Panc1 (cell line): ENCODE measurements at regions not wholly inside any gene's neighbourhood (a gene's known extent, or its start where the extent isn't known, plus 50 kb on each side); places are given as distances from the start of the nearest gene placed in this dataset.

ENCODE experiments used
- ATAC-seq: fragments of 200-7000 bp; cut with Tn5 transposase; 2 replicates; pipeline ENCODE4 v1.9.1; 2020; ENCODE audit warnings: mild to moderate bottlenecking, moderate library complexity
- BruUV-seq: library from RNA; stranded (reverse); fragments of 400-500 nt; replicated peaks from 2 replicates; lab custom pipeline; 2021; lab: Mats Ljungman, UMichigan
- CTCF ChIA-PET: fragments of 300-600 bp; sonication (Branson Sonifier 250); formaldehyde crosslinking; loops from one replicate; lab custom pipeline; 2022; ENCODE audit warnings: antibody characterized with exemption; lab: Charles Lee
- POLR2A ChIA-PET: fragments of 300-600 bp; sonication (Branson Sonifier 250); formaldehyde crosslinking; loops from one replicate; lab custom pipeline; 2022; ENCODE audit warnings: antibody characterized with exemption; lab: Charles Lee
- DNase-seq: peaks from one replicate; pipeline ENCODE4 v3.0.0-alpha.2; 2010; ENCODE audit warnings: low read depth, low spot score
- H3K27ac ChIP-seq: 2 replicates; pipeline ENCODE4 v1.5.1; 2011; ENCODE audit warnings: mild to moderate bottlenecking, low read length, inconsistent platforms
- H3K27me3 ChIP-seq: fragments of 200-500 bp; sonication (Bioruptor generic); 2 replicates; pipeline ENCODE4 v1.6.0; 2014; ENCODE audit warnings: low read length, inconsistent platforms; ENCODE audit not compliant: control insufficient read depth, insufficient read depth
- H3K36me3 ChIP-seq: fragments of 200-500 bp; sonication (Bioruptor generic); 2 replicates; pipeline ENCODE4 v1.5.1; 2014; ENCODE audit warnings: inconsistent platforms, mild to moderate bottlenecking, low read length, moderate library complexity; ENCODE audit not compliant: control insufficient read depth, insufficient read depth
- H3K4me1 ChIP-seq: 2 replicates; pipeline ENCODE4 v1.5.1; 2011; ENCODE audit warnings: inconsistent platforms, mild to moderate bottlenecking, low read length, moderate library complexity; ENCODE audit not compliant: control insufficient read depth, insufficient read depth
- H3K4me3 ChIP-seq, 2 experiments: 2 replicates each; pipeline ENCODE4 v1.5.1; 2011 to 2012; ENCODE audit warnings: low read depth in 2 of 2, low read length in 2 of 2, mild to moderate bottlenecking in 2 of 2, inconsistent platforms in 1 of 2, moderate library complexity in 1 of 2
- H3K9me3 ChIP-seq: fragments of 200-500 bp; sonication (Bioruptor generic); 2 replicates; pipeline ENCODE4 v1.5.1; 2014; ENCODE audit warnings: low read depth, mild to moderate bottlenecking, inconsistent platforms, low read length, moderate library complexity; ENCODE audit not compliant: control insufficient read depth, insufficient read depth
- POLR2AphosphoS5 ChIP-seq: IDR thresholded peaks from 2 replicates; pipeline ENCODE4 v1.6.1; 2012; ENCODE audit warnings: mild to moderate bottlenecking, low read depth, low read length, moderate library complexity
- SIN3A ChIP-seq: IDR thresholded peaks from 2 replicates; pipeline ENCODE4 v1.6.1; 2012; ENCODE audit warnings: low read depth, mild to moderate bottlenecking, low read length, moderate library complexity, borderline replicate concordance; ENCODE audit not compliant: insufficient read depth
- TCF7L2 ChIP-seq: IDR thresholded peaks from 2 replicates; pipeline ENCODE4 v1.6.1; 2011; ENCODE audit warnings: mild to moderate bottlenecking, low read depth, low read length, inconsistent platforms
- in situ Hi-C: cut with HindIII; loops from 2 replicates; pipeline ENCODE4 v1.10.0; 2016; ENCODE audit warnings: low sequenced_read_pairs, low pct_unique_long_range_greater_than_20kb
- intact Hi-C: fragments of 100-400 bp; cut with micrococcal nuclease; formaldehyde crosslinking; loops from one replicate; pipeline ENCODE4 v1.10.0; 2022; ENCODE audit not compliant: unreplicated experiment
- TF ChIP-seq, protein P1 (sequence below), 2 experiments: IDR thresholded peaks; 2 replicates each; pipeline ENCODE4 v1.6.1; 2011 to 2012; ENCODE audit warnings: low read depth in 2 of 2, control low read depth in 1 of 2, low read length in 1 of 2, mild to moderate bottlenecking in 1 of 2, moderate library complexity in 1 of 2; ENCODE audit not compliant: insufficient read depth in 1 of 2
- TF ChIP-seq, protein P2 (sequence below): fragments of 450-650 bp; IDR thresholded peaks from 2 replicates; pipeline ENCODE4 v1.5.1; 2017; ENCODE audit warnings: mild to moderate bottlenecking

DNA sequence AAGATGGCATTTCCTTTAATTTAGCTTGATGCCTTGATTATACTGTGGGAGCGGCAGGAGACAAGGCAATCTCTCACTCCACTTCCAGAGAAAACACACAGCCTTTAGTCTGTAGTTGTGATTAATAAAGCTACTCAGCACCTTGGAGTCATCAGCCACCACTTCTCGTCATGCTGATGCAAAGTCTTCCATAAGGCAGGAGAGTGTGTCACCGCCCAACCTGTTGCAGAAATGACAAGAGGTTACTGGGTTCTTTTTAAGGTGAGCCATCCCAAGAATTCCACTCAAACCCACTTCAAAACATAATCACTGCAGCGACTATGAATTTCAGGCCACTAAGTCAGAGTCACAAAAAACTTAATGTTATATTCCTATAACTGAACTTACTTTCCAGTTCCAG, 223.9 kb upstream of the TOX3 start:
- H3K27me3 ChIP-seq: no peaks in the 10 kb centered on the region
- no peak overlapping the region for H3K4me3 ChIP-seq
- ATAC-seq: no peak
- in situ Hi-C loops (no loop called here), intact Hi-C loops (no loop called here)
- DNase-seq: no peak
- no peaks in the 10 kb centered on the region for H3K4me1 ChIP-seq
- ChIA-PET POLR2A (no interaction called here), CTCF (no interaction called here)
- H3K9me3 ChIP-seq: no peaks in the 10 kb centered on the region
- TF ChIP-seq, protein P1, sequence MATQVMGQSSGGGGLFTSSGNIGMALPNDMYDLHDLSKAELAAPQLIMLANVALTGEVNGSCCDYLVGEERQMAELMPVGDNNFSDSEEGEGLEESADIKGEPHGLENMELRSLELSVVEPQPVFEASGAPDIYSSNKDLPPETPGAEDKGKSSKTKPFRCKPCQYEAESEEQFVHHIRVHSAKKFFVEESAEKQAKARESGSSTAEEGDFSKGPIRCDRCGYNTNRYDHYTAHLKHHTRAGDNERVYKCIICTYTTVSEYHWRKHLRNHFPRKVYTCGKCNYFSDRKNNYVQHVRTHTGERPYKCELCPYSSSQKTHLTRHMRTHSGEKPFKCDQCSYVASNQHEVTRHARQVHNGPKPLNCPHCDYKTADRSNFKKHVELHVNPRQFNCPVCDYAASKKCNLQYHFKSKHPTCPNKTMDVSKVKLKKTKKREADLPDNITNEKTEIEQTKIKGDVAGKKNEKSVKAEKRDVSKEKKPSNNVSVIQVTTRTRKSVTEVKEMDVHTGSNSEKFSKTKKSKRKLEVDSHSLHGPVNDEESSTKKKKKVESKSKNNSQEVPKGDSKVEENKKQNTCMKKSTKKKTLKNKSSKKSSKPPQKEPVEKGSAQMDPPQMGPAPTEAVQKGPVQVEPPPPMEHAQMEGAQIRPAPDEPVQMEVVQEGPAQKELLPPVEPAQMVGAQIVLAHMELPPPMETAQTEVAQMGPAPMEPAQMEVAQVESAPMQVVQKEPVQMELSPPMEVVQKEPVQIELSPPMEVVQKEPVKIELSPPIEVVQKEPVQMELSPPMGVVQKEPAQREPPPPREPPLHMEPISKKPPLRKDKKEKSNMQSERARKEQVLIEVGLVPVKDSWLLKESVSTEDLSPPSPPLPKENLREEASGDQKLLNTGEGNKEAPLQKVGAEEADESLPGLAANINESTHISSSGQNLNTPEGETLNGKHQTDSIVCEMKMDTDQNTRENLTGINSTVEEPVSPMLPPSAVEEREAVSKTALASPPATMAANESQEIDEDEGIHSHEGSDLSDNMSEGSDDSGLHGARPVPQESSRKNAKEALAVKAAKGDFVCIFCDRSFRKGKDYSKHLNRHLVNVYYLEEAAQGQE (IDR thresholded peaks at IDR 0.05; ENCODE audit: insufficient read depth in 1 of 2, low read depth in 2 of 2, low read length in 1 of 2): no peak
- TF ChIP-seq TCF7L2 (no peak), POLR2AphosphoS5 (no peak), SIN3A (no peak)
- TF ChIP-seq, protein P2, sequence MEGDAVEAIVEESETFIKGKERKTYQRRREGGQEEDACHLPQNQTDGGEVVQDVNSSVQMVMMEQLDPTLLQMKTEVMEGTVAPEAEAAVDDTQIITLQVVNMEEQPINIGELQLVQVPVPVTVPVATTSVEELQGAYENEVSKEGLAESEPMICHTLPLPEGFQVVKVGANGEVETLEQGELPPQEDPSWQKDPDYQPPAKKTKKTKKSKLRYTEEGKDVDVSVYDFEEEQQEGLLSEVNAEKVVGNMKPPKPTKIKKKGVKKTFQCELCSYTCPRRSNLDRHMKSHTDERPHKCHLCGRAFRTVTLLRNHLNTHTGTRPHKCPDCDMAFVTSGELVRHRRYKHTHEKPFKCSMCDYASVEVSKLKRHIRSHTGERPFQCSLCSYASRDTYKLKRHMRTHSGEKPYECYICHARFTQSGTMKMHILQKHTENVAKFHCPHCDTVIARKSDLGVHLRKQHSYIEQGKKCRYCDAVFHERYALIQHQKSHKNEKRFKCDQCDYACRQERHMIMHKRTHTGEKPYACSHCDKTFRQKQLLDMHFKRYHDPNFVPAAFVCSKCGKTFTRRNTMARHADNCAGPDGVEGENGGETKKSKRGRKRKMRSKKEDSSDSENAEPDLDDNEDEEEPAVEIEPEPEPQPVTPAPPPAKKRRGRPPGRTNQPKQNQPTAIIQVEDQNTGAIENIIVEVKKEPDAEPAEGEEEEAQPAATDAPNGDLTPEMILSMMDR: no peak
- no peak overlapping the region for H3K27ac ChIP-seq
- no peaks in the 10 kb centered on the region for H3K36me3 ChIP-seq
- no TSS peak for BruUV-seq

DNA sequence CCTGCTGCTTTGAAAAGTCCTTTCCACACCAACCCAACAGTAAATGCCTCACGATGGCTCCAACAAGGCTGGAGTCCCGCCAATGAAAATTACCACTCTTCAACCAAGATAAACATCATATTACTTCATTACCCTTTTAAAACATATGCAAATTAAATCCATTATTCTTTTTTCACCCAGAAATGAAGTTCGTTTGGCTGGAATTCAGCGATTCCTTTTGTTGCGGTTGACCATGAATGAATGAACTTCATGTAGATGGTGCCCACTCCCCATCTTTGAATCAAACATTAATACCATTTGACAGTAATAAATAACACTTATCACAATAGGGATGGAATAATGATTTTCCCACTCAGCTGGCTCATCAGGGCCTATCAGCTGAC, 211.5 kb upstream of the TOX3 start:
- ChIA-PET CTCF (no interaction called here), POLR2A (no interaction called here)
- TF ChIP-seq TCF7L2 (no peak), SIN3A (no peak), POLR2AphosphoS5 (no peak)
- TF ChIP-seq, protein P1 (IDR thresholded peaks at IDR 0.05; ENCODE audit: insufficient read depth in 1 of 2, low read depth in 2 of 2, low read length in 1 of 2): no peak
- TF ChIP-seq, protein P2: no peak
- Histone ChIP-seq H3K36me3 (no peaks in the 10 kb centered on the region), H3K27ac (no peak overlapping the region), H3K9me3 (no peaks in the 10 kb centered on the region), H3K27me3 (no peaks in the 10 kb centered on the region), H3K4me1 (no peaks in the 10 kb centered on the region), H3K4me3 (no peak overlapping the region)
- DNase-seq (no peak), ATAC-seq (no peak)
- BruUV-seq: no TSS peak
- intact Hi-C loops (no loop called here), in situ Hi-C loops (no loop called here)
